GM12892 (cell line): ENCODE measurements at regions not wholly inside any gene's neighbourhood (a gene's known extent, or its start where the extent isn't known, plus 50 kb on each side); places are given as distances from the start of the nearest gene placed in this dataset.

ENCODE experiments used
- POLR2A ChIP-seq: IDR thresholded peaks from 2 replicates; pipeline ENCODE4 v1.6.1; 2011; ENCODE audit warnings: low read depth, low read length, control low read depth
- TAF1 ChIP-seq: IDR thresholded peaks from 2 replicates; pipeline ENCODE4 v1.6.1; 2011; ENCODE audit warnings: low read depth, mild to moderate bottlenecking, control low read depth, low read length, borderline replicate concordance

DNA sequence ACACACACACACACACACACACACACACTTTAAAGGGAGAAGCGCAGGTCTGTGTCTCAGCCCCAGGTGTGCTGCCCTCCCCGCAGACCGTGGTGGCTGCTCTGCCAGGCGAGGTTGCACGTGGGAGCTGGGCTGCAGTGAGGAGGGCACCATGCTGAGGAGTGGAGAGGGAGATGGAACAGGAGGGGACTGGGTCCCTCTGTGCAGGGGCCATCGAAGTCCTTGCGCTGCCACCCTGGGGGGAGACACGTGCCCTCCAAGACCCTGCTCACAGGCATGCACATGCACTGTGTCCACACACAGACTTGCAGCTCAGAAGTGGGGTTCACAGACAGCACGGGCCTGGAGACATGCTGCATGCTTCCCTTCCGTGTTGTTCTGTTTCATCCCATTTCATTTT, 65.5 kb upstream of the HGFAC start:
- no peak for TF ChIP-seq POLR2A
- TF ChIP-seq TAF1: no peak
